ENCODE measurements at regions not wholly inside any gene's neighbourhood (a gene's known extent, or its start where the extent isn't known, plus 50 kb on each side); places are given as distances from the start of the nearest gene placed in this dataset.
"Not testable (repeated sequence)": the region's sequence is repeated elsewhere in the genome, so short reads cannot be mapped to it uniquely, and the experiment has no call there.

DNA sequence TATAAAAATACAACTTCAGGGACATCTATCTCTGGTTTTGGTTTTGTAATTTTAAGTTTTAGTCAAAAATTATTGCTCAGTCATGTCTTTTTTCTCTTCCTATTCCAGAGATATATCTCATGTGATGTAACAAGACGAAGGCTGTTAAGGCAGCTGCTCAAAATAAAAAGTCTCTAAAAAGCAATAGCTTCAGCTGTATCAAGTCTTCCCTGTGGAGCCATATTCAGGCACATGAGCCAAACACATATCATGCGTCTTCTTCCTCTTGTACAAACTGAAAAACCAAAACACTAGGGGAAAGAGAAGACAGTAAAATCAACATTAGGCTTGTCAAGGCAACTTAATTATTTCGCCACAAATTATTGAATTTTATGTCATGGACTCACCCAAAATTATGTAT, 240.7 kb downstream of the NRIP1 start:
- no peak overlapping the region for H3K27ac ChIP-seq (ENCODE audit: low read length)
- H3K9me3 ChIP-seq, result no peaks in the 10 kb centered on the region
- no peak overlapping the region for H3K4me3 Mint-ChIP-seq
- H3K4me1 Mint-ChIP-seq, result no peaks in the 10 kb centered on the region
- no CpG with 5 or more reads among the region's 3 CpGs for WGBS (ENCODE audit: insufficient coverage)
- no peak overlapping the region for H3K27ac Mint-ChIP-seq
- no peaks in the 10 kb centered on the region for H3K36me3 Mint-ChIP-seq
- ATAC-seq (replicated peaks in 1 of 4), result no peak
- no peaks in the 10 kb centered on the region for H3K4me1 ChIP-seq (ENCODE audit: control insufficient read depth in 1 of 2, extremely low read depth in 1 of 2, insufficient read depth in 2 of 2, low read length in 2 of 2)
- no peaks in the 10 kb centered on the region for H3K36me3 ChIP-seq (ENCODE audit: control insufficient read depth in 2 of 2, extremely low read depth in 1 of 2, insufficient read depth in 1 of 2, low read length in 1 of 2)
- POLR2A ChIA-PET, result no interaction called here
- no peaks in the 10 kb centered on the region for H3K27me3 Mint-ChIP-seq
- no peaks in the 10 kb centered on the region for H3K27me3 ChIP-seq (replicated peaks in 1 of 2; ENCODE audit: control insufficient read depth in 2 of 2, extremely low read depth in 1 of 2, insufficient read depth in 2 of 2, low read length in 1 of 2)
- H3K4me3 ChIP-seq (ENCODE audit: control insufficient read depth in 1 of 2, extremely low read depth in 1 of 2, low read length in 1 of 2), result no peak overlapping the region
- DNase-seq, result no peak
- H3K9me3 Mint-ChIP-seq, result no peaks in the 10 kb centered on the region
- CTCF ChIA-PET, result no interaction called here

DNA sequence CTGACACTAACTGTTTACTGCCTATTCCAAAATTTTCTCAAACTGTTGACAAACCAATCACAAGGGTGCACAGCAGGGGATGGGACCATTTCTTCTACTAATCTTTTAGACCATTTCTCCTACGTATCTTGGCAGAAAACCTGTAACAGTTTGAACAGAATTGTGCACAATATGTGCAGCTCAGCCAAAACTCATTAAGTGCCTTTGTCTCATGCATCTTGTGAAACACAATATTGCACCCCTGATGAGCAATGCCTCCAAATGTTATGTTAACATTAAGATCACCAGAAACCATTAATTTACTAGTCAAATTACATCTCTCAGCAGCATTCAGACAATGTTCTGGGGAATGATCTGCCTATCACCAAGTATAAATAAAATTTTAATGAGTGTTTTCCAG, 247.5 kb downstream of the NRIP1 start:
- ChIA-PET POLR2A (no interaction called here), CTCF (no interaction called here)
- Mint-ChIP-seq H3K27ac (no peak overlapping the region), H3K36me3 (no peaks in the 10 kb centered on the region), H3K4me1 (no peaks in the 10 kb centered on the region), H3K27me3 (no peaks in the 10 kb centered on the region), H3K4me3 (no peak overlapping the region), H3K9me3 (peaks cover 0 to 4% (median 0%) of the 10 kb centered on the region in 3 donors)
- no peak for ATAC-seq (replicated peaks in 1 of 4)
- Histone ChIP-seq H3K27ac (ENCODE audit: low read length) (no peak overlapping the region), H3K9me3 (no peaks in the 10 kb centered on the region), H3K4me3 (ENCODE audit: control insufficient read depth in 1 of 2, extremely low read depth in 1 of 2, low read length in 1 of 2) (no peak overlapping the region), H3K4me1 (ENCODE audit: control insufficient read depth in 1 of 2, extremely low read depth in 1 of 2, insufficient read depth in 2 of 2, low read length in 2 of 2) (no peaks in the 10 kb centered on the region), H3K36me3 (ENCODE audit: control insufficient read depth in 2 of 2, extremely low read depth in 1 of 2, insufficient read depth in 1 of 2, low read length in 1 of 2) (no peaks in the 10 kb centered on the region), H3K27me3 (replicated peaks in 1 of 2; ENCODE audit: control insufficient read depth in 2 of 2, extremely low read depth in 1 of 2, insufficient read depth in 2 of 2, low read length in 1 of 2) (no peaks in the 10 kb centered on the region)
- DNase-seq, result no peak
- 80% methylated on average over 1 of the region's 1 CpG for WGBS (ENCODE audit: insufficient coverage)

GRCh38 chr21:14814991-14815390, 249.8 kb downstream of the NRIP1 start:
- DNase-seq (no peak), ATAC-seq (replicated peaks in 1 of 4) (no peak)
- Histone ChIP-seq H3K9me3 (no peaks in the 10 kb centered on the region), H3K27me3 (replicated peaks in 1 of 2; ENCODE audit: control insufficient read depth in 2 of 2, extremely low read depth in 1 of 2, insufficient read depth in 2 of 2, low read length in 1 of 2) (no peaks in the 10 kb centered on the region), H3K27ac (ENCODE audit: low read length) (no peak overlapping the region), H3K4me3 (ENCODE audit: control insufficient read depth in 1 of 2, extremely low read depth in 1 of 2, low read length in 1 of 2) (no peak overlapping the region), H3K36me3 (ENCODE audit: control insufficient read depth in 2 of 2, extremely low read depth in 1 of 2, insufficient read depth in 1 of 2, low read length in 1 of 2) (no peaks in the 10 kb centered on the region), H3K4me1 (ENCODE audit: control insufficient read depth in 1 of 2, extremely low read depth in 1 of 2, insufficient read depth in 2 of 2, low read length in 2 of 2) (no peaks in the 10 kb centered on the region)
- WGBS (ENCODE audit: insufficient coverage), result 80% methylated on average over 1 of the region's 3 CpGs
- peaks cover 0 to 13% (median 5%) of the 10 kb centered on the region in 3 donors for H3K9me3 Mint-ChIP-seq
- no peak overlapping the region for H3K4me3 Mint-ChIP-seq
- no peaks in the 10 kb centered on the region for H3K4me1 Mint-ChIP-seq
- no peak overlapping the region for H3K27ac Mint-ChIP-seq
- ChIA-PET POLR2A (no interaction called here), CTCF (no interaction called here)
- peaks cover 4% of the 10 kb centered on the region for H3K36me3 Mint-ChIP-seq
- no peaks in the 10 kb centered on the region for H3K27me3 Mint-ChIP-seq

DNA sequence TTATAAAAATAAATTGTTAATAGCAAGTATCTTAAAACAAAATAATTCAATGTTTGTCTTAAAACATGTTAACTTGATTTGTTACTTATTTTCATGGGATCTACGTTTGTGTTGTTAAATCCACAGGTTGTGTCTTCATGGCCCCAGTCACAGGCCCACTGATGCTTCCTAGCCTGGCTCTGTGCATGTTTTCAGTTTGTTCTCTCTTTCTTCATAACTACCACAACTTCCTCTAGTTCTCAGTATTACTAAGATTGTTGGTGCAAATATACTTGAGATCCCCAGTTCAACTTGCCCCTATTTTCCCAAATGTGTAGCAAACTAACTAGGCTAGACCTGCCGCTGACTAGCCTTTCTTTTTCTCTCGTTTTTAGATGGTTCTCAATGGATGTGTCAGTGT, 250.5 kb downstream of the NRIP1 start:
- CTCF ChIA-PET, result no interaction called here
- no peak overlapping the region for H3K4me3 Mint-ChIP-seq

DNA sequence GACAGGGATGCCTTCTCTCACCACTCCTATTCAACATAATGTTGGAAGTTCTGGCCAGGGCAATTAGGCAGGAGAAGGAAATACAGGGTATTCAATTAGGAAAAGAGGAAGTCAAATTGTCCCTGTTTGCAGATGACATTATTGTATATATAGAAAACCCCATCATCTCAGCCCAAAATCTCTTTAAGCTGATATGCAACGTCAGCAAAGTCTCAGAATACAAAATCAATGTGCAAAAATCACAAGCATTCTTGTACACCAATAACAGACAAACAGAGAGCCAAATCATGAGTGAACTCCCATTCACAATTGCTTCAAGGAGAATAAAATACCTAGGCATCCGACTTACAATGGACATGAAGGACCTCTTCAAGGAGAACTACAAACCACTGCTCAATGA, 258.1 kb upstream of the SAMSN1 start:
- H3K4me3 Mint-ChIP-seq; H3K27ac Mint-ChIP-seq; H3K27me3 Mint-ChIP-seq; POLR2A ChIA-PET; H3K9me3 ChIP-seq; H3K36me3 ChIP-seq (ENCODE audit: control insufficient read depth in 2 of 2, extremely low read depth in 1 of 2, insufficient read depth in 1 of 2, low read length in 1 of 2); H3K27me3 ChIP-seq (replicated peaks in 1 of 2; ENCODE audit: control insufficient read depth in 2 of 2, extremely low read depth in 1 of 2, insufficient read depth in 2 of 2, low read length in 1 of 2); H3K4me3 ChIP-seq (ENCODE audit: control insufficient read depth in 1 of 2, extremely low read depth in 1 of 2, low read length in 1 of 2); ATAC-seq (replicated peaks in 1 of 4); H3K27ac ChIP-seq (ENCODE audit: low read length); H3K36me3 Mint-ChIP-seq; H3K4me1 ChIP-seq (ENCODE audit: control insufficient read depth in 1 of 2, extremely low read depth in 1 of 2, insufficient read depth in 2 of 2, low read length in 2 of 2); CTCF ChIA-PET; H3K4me1 Mint-ChIP-seq; DNase-seq: not testable (repeated sequence)
- no CpG with 5 or more reads among the region's 2 CpGs for WGBS (ENCODE audit: insufficient coverage)
- H3K9me3 Mint-ChIP-seq, result peaks cover under 1 to 14% (median 5%) of the 10 kb centered on the region in 3 donors

More for the DNA sequence above, 250.5 kb downstream of the NRIP1 start:
- DNase-seq (no peak), ATAC-seq (replicated peaks in 1 of 4) (no peak)
- POLR2A ChIA-PET, result no interaction called here
- no peak overlapping the region for H3K27ac Mint-ChIP-seq
- peaks cover 0 to 13% (median 5%) of the 10 kb centered on the region in 3 donors for H3K9me3 Mint-ChIP-seq
- WGBS (ENCODE audit: insufficient coverage), result no CpG with 5 or more reads among the region's 3 CpGs
- peaks cover 4% of the 10 kb centered on the region for H3K36me3 Mint-ChIP-seq
- Histone ChIP-seq H3K9me3 (no peaks in the 10 kb centered on the region), H3K36me3 (ENCODE audit: control insufficient read depth in 2 of 2, extremely low read depth in 1 of 2, insufficient read depth in 1 of 2, low read length in 1 of 2) (no peaks in the 10 kb centered on the region), H3K4me3 (ENCODE audit: control insufficient read depth in 1 of 2, extremely low read depth in 1 of 2, low read length in 1 of 2) (no peak overlapping the region), H3K4me1 (ENCODE audit: control insufficient read depth in 1 of 2, extremely low read depth in 1 of 2, insufficient read depth in 2 of 2, low read length in 2 of 2) (no peaks in the 10 kb centered on the region), H3K27ac (ENCODE audit: low read length) (no peak overlapping the region), H3K27me3 (replicated peaks in 1 of 2; ENCODE audit: control insufficient read depth in 2 of 2, extremely low read depth in 1 of 2, insufficient read depth in 2 of 2, low read length in 1 of 2) (no peaks in the 10 kb centered on the region)
- no peaks in the 10 kb centered on the region for H3K27me3 Mint-ChIP-seq
- no peaks in the 10 kb centered on the region for H3K4me1 Mint-ChIP-seq

DNA sequence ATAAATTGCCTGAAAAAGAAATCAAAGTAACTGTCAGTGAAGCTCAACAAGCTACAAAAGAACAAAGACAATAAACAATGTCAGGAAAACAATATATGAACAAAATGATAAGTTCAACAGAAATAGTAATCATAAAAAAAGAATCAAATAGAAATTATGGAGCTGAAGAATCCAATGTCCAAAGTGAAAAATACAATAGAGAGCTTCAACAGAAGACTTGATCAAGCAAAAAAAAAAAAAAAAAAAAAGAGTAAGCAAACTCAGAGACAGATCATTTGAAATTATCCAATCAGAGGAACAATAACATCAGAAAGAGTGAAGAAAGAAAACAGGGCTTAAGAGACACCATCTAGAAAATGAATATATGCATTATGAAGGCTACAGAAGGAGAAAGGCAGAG, 251.4 kb upstream of the SAMSN1 start:
- H3K9me3 Mint-ChIP-seq, result peaks cover 17 to 43% (median 18%) of the 10 kb centered on the region in 3 donors
- no peak for DNase-seq
- H3K4me3 Mint-ChIP-seq, result no peak overlapping the region
- CTCF ChIA-PET, result interaction anchor here in 1 of 2 donors (0.6 kb wide), 1 partner anchor 344 kb away, joined by 5 read pairs; no protein-coding TSS in a partner anchor
- ATAC-seq (replicated peaks in 1 of 4), result no peak
- peaks cover 0 to 8% of the 10 kb centered on the region in 2 donors for H3K27me3 Mint-ChIP-seq
- no peak overlapping the region for H3K27ac Mint-ChIP-seq
- Histone ChIP-seq H3K27ac (ENCODE audit: low read length) (no peak overlapping the region), H3K27me3 (replicated peaks in 1 of 2; ENCODE audit: control insufficient read depth in 2 of 2, extremely low read depth in 1 of 2, insufficient read depth in 2 of 2, low read length in 1 of 2) (no peaks in the 10 kb centered on the region), H3K9me3 (no peaks in the 10 kb centered on the region), H3K4me1 (ENCODE audit: control insufficient read depth in 1 of 2, extremely low read depth in 1 of 2, insufficient read depth in 2 of 2, low read length in 2 of 2) (no peaks in the 10 kb centered on the region), H3K36me3 (ENCODE audit: control insufficient read depth in 2 of 2, extremely low read depth in 1 of 2, insufficient read depth in 1 of 2, low read length in 1 of 2) (no peaks in the 10 kb centered on the region), H3K4me3 (ENCODE audit: control insufficient read depth in 1 of 2, extremely low read depth in 1 of 2, low read length in 1 of 2) (no peak overlapping the region)
- H3K4me1 Mint-ChIP-seq, result no peaks in the 10 kb centered on the region
- no peaks in the 10 kb centered on the region for H3K36me3 Mint-ChIP-seq
- POLR2A ChIA-PET, result interaction anchor here in 1 of 2 donors (0.6 to 0.7 kb wide), 2 partner anchors 25 to 402 kb away, joined by 5 to 11 read pairs; no protein-coding TSS in a partner anchor

GRCh38 chr21:14787312-14787711, 241.2 kb upstream of the SAMSN1 start:
- Mint-ChIP-seq H3K36me3 (no peaks in the 10 kb centered on the region), H3K4me1 (no peaks in the 10 kb centered on the region), H3K4me3 (no peak overlapping the region), H3K27ac (no peak overlapping the region), H3K9me3 (no peaks in the 10 kb centered on the region), H3K27me3 (no peaks in the 10 kb centered on the region)
- Histone ChIP-seq H3K36me3 (ENCODE audit: control insufficient read depth in 2 of 2, extremely low read depth in 1 of 2, insufficient read depth in 1 of 2, low read length in 1 of 2) (no peaks in the 10 kb centered on the region), H3K27ac (ENCODE audit: low read length) (no peak overlapping the region), H3K27me3 (replicated peaks in 1 of 2; ENCODE audit: control insufficient read depth in 2 of 2, extremely low read depth in 1 of 2, insufficient read depth in 2 of 2, low read length in 1 of 2) (no peaks in the 10 kb centered on the region), H3K4me1 (ENCODE audit: control insufficient read depth in 1 of 2, extremely low read depth in 1 of 2, insufficient read depth in 2 of 2, low read length in 2 of 2) (no peaks in the 10 kb centered on the region), H3K4me3 (ENCODE audit: control insufficient read depth in 1 of 2, extremely low read depth in 1 of 2, low read length in 1 of 2) (no peak overlapping the region), H3K9me3 (no peaks in the 10 kb centered on the region)
- no peak for ATAC-seq (replicated peaks in 1 of 4)
- ChIA-PET CTCF (no interaction called here), POLR2A (no interaction called here)
- DNase-seq, result no peak
